Muscle of back (tissue), 3 donors: ENCODE measurements at regions not wholly inside any gene's neighbourhood (a gene's known extent, or its start where the extent isn't known, plus 50 kb on each side); places are given as distances from the start of the nearest gene placed in this dataset.

ENCODE experiments used
- DNase-seq, 3 donors: peaks; one replicate each; pipeline versions ENCODE4 v3.0.0 to v3.0.0-alpha.2; 2013

GRCh38 chr12:111045941-111046340 lies 125.6 kb upstream of the MYL2 start:
- no peak for DNase-seq

DNA sequence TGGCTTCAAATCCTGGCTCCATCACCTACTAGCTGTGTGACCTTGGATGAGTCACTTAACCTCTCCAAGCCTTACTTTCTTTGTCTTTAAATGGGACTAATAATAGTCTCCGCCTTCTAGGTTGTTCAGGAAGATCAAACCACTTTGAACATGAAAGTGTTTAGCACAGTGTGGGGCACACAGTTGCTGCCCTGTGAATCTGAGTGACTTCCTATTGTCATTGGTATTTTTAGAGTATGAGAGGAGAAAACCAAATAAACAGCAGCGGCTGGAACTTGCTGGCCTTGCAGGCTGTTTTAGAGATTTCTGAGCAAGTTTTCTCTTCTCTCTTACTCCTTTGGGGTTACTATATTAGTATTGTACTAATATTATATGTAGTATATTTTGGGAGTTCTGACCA lies 120.7 kb upstream of the MYL2 start:
- DNase-seq = no peak

DNA sequence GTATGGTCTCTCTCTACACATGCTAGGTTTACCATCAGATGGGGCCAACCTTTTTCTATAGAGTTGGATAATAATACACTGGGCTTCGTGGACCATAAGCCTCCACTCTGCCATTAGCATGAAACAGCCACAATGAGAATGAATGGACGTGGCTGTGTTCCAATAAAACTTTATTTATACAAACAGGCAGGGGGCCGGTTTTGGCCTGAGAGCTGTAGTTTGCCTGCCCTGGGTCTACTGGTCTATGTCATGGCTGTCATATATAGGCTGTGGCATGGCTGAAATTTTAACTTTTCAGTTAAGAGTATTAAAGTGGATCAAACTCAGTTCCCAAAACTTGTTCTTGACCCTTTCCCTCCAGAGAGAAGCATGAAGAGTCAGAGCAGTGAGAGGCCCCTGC lies 120.3 kb upstream of the MYL2 start:
- DNase-seq = no peak

DNA sequence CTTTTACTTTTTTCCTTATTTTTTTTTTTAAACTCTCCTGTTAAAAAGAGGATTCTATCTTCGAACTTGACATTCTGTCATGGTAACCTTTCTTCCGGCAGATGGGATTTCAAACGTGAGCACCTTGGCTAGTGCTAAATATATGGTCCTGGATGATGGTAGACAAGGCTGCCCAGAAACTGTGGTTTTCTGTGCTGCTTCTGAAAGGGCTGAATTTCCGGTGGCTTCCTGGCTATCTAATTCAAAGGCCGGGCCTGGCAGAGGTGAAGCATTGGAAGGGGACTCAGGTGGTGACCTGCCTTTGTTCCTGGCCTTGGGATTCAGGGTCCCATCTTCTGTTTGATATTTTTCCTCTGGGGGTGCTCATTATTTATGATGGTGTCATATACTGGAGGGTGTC lies 118.6 kb upstream of the MYL2 start:
- no peak for DNase-seq

GRCh38 chr12:111038077-111038476 lies 117.7 kb upstream of the MYL2 start:
- DNase-seq = no peak

- DNase-seq = no peak
These were observed 116.7 kb upstream of the MYL2 start for GRCh38 chr12:111037047-111037446.

DNA sequence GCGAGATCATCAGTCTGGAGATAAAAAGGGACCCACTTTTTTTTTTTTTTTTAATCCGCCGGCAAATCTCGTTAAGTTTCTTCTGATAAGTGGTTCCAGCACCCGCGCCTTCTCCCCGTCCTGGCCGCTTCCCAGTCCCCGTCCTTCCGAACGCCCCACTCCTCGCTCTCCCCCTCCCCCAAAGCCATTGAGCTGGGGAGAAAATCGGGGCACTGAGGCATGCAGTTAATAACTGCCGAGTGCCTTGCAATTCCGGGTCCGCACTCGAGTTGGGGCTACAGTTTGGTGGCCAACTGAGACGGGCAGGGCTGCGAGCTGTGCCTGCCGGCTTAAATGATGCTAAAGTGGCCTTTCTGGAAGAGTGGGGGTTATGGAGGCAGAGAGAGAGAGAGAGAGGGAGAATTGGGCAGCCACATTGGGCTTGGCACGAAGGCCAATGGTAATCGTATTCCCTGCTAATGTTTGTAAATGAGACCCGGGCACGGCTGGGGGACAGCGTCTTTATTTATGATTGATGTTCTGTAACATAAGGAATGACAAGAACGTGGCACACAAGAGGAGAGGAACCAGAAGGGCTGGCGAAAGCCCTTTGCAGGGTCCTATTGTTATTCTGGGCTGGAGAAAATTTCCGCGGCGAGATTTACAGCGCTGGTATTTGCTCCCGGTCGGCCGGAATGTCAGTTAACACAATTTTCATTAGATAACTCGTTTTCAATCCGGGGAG lies 115.4 kb upstream of the MYL2 start:
- no peak for DNase-seq

GRCh38 chr12:111034886-111035577 lies 114.7 kb upstream of the MYL2 start:
- no peak for DNase-seq

- DNase-seq = peak in 1 of 3 donors; percentile 41
These were observed 113.9 kb upstream of the MYL2 start, which contains the start of gene CUX2 for GRCh38 chr12:111034083-111034885. Gene CUX2, plus strand, starts transcription at chr12:111034165.

- DNase-seq = no peak
These were observed 113.1 kb upstream of the MYL2 start for GRCh38 chr12:111033281-111034082.

- no peak for DNase-seq
These were observed 112.2 kb upstream of the MYL2 start for GRCh38 chr12:111032591-111032919.

GRCh38 chr12:111031916-111032590 lies 111.7 kb upstream of the MYL2 start:
- no peak for DNase-seq

- no peak for DNase-seq
These were observed 110.4 kb upstream of the MYL2 start for GRCh38 chr12:111030800-111031199.

- DNase-seq = no peak
These were observed 109.4 kb upstream of the MYL2 start for GRCh38 chr12:111029732-111030131.

DNA sequence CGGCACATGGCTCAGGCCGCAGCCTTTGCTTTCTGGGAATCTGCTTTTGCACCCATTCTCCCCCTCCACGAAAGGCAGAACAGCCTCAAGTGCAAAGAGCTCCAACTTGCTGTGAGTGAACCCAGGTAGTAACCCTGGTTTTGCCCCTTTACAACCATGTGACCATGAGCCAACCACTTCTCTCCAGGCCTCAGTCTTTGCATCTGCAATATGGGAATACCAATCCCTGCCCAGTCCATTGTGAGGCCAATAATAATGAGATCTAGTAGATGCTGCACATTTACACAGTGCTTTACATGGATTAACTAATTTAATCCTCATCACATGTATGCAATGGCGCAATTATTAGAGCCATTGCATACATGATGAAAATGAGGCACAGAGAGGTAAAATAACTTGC lies 108.9 kb upstream of the MYL2 start:
- no peak for DNase-seq

DNA sequence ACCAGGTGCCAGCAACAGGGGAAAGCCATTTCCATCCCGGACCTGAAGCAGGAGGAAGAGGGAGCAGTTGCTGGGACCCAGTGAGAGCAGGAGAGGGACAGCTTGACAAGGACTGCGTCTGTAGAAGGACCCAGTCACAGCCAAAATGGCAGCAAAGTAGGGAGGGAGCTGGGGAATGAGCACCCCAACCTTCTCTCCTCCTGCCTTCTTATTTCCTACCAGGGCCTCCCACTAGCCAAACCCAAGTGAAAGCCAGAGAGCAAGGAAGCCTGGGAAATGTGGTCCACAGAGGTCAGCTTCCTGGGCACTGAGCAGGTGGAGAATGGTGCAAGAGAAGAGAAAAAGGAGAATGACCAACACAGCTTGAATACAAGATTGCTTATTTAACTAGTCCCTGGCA lies 108.5 kb upstream of the MYL2 start:
- DNase-seq = no peak

DNA sequence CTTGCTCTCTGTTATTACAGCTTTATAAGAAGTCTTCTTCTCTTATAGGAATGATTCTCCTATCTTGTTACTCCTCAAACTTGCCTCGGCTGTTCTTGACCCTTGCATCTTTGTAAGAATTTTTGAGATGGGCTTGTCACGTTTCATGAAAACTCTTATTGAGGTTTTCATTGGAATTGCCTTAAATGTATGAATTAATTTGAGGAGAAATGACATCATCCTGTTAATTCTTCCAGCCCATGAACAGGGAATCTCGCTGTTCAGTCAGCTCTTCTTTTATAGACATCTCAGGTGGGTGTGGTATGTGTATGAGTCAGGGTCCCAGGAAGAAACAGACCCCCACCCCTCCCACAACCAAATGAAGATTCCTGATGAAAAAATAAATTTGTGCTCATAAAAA lies 107.1 kb upstream of the MYL2 start:
- no peak for DNase-seq

DNA sequence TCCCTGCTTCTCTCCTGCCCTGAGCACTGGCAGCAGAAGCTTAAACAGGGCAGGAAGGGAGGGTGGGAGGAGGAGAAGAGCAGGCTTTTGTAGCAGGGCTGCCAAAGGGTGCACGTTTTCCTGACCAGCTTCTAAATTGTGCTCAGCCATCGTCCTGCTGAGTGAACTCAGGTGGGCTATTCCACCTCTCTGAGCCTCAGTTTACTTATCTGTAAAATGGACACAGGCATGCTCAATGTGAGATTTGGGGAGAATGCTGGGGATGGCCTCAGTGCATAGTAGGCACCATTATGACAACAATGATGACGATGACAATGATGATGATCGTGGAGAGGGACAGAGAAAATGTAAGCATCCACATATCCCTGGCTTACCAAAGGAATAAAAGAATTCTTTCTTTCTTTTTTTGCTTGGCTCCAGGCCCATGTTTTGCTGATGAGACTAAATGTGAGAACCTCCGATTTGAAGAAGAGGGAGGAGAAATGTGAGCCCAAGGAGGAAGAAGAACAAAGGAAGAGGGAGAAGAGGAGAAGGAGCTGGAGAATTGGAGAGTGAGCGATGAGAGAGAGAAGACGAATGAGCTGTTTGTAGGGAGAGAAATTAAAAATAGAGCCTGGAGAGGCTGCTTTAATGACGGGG lies 105.5 kb upstream of the MYL2 start:
- DNase-seq = no peak

- DNase-seq = no peak
These were observed 104.9 kb upstream of the MYL2 start for GRCh38 chr12:111025301-111025700.

DNA sequence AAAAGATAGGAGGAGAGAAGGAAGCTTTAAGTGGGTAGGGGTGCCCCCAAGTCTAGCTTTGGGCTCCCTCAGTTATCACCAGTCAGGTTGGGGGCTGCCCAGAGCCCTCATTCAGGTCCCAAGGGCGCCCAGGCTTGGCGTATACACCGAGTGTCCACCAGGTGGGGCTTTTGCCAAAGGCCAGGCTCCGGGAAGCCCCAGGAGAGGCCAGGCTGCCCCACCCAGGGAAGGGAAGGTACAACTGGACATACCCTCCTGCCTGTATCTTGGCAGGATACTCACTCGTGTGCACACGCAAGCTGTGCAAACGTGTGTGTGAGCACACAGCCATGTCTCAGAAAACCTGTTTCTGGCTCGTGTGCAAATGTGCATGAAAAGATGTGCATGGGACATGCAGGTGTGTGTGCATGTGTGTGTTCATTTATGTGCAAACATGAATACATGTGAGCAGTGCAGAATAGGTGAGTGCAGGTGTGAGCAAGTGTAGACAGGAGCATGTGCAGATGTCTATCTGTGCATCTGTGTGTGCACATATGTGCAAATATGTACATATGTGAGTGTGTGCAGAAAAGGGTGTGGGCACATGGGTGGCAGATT lies 103.9 kb upstream of the MYL2 start:
- peak in 1 of 3 donors; percentile 37 for DNase-seq

- no peak for DNase-seq
These were observed 102.0 kb upstream of the MYL2 start for GRCh38 chr12:111022386-111022785.
